ENCODE measurements at regions not wholly inside any gene's neighbourhood (a gene's known extent, or its start where the extent isn't known, plus 50 kb on each side); places are given as distances from the start of the nearest gene placed in this dataset.
A peak's percentile ranks its signal among the peaks of the same experiment; 100 is the strongest.

DNA sequence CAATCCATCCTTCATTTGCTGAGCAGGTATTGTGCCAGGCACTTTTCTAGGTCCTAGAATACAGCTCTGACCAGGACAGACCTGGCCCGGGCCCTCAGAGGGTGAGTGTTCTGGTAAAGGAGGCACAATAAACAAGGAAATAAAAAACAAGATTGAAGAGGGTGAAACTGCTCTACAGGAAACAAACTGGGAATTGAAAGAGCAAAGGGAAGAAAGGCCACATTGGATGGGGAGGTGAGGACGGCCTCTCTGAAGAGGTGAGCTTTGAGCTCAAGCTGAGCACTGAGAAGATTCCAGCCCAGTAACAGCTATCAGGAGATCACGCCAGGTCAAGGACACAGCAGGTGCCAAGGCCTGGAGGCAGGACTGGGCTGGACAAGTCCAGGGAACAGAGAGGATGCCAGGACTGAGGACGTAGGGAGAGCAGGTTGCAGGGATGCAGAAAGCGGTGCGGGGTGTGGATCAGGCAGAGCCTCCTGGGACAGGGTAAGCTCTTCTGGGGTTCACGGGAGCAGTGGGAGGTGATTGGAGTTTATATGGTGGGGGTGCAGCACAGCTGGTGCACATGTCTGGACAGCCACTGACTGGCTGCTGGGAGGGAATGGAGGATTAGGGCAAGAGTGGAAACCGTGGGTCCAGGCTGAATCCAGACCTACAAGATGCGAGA is 433.3 kb downstream of the PREX1 start (continued):
- TF ChIP-seq TCF12 (IDR thresholded peaks at IDR 0.05) (no peak), TCF12 (CRISPR knock-in tag; IDR thresholded peaks at IDR 0.05) (0 out of 2 replicates have a peak, but pooled peaks have one; percentile 62), ZFP91 (CRISPR knock-in tag; IDR thresholded peaks at IDR 0.05; ENCODE audit: borderline replicate concordance) (peak; percentile 44), HMGA1 (CRISPR knock-in tag; conservative IDR thresholded peaks at IDR 0.05) (no peak), ZNF710 (CRISPR knock-in tag; IDR thresholded peaks at IDR 0.05; ENCODE audit: borderline replicate concordance) (peak; percentile 91), JUNB (CRISPR knock-in tag; IDR thresholded peaks at IDR 0.05; ENCODE audit: borderline replicate concordance) (no peak), ZNF17 (CRISPR knock-in tag; IDR thresholded peaks at IDR 0.05) (no peak), MIER3 (CRISPR knock-in tag; IDR thresholded peaks at IDR 0.05; ENCODE audit: borderline replicate concordance) (peak; percentile 85; the same call in 1 of the 2 replicates), ZBTB33 (CRISPR knock-in tag; IDR thresholded peaks at IDR 0.05) (peak; percentile 34; the same call in 1 of the 2 replicates)
- TF ChIP-seq, protein P1, sequence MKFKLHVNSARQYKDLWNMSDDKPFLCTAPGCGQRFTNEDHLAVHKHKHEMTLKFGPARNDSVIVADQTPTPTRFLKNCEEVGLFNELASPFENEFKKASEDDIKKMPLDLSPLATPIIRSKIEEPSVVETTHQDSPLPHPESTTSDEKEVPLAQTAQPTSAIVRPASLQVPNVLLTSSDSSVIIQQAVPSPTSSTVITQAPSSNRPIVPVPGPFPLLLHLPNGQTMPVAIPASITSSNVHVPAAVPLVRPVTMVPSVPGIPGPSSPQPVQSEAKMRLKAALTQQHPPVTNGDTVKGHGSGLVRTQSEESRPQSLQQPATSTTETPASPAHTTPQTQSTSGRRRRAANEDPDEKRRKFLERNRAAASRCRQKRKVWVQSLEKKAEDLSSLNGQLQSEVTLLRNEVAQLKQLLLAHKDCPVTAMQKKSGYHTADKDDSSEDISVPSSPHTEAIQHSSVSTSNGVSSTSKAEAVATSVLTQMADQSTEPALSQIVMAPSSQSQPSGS (CRISPR knock-in tag; IDR thresholded peaks at IDR 0.05): peak; percentile 66
- TF ChIP-seq, protein P2, sequence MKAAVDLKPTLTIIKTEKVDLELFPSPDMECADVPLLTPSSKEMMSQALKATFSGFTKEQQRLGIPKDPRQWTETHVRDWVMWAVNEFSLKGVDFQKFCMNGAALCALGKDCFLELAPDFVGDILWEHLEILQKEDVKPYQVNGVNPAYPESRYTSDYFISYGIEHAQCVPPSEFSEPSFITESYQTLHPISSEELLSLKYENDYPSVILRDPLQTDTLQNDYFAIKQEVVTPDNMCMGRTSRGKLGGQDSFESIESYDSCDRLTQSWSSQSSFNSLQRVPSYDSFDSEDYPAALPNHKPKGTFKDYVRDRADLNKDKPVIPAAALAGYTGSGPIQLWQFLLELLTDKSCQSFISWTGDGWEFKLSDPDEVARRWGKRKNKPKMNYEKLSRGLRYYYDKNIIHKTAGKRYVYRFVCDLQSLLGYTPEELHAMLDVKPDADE (CRISPR knock-in tag; IDR thresholded peaks at IDR 0.05): no peak
- TF ChIP-seq, protein P3, sequence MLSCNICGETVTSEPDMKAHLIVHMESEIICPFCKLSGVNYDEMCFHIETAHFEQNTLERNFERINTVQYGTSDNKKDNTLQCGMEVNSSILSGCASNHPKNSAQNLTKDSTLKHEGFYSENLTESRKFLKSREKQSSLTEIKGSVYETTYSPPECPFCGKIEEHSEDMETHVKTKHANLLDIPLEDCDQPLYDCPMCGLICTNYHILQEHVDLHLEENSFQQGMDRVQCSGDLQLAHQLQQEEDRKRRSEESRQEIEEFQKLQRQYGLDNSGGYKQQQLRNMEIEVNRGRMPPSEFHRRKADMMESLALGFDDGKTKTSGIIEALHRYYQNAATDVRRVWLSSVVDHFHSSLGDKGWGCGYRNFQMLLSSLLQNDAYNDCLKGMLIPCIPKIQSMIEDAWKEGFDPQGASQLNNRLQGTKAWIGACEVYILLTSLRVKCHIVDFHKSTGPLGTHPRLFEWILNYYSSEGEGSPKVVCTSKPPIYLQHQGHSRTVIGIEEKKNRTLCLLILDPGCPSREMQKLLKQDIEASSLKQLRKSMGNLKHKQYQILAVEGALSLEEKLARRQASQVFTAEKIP (CRISPR knock-in tag; IDR thresholded peaks at IDR 0.05; ENCODE audit: borderline replicate concordance): no peak
- TF ChIP-seq, protein P4, sequence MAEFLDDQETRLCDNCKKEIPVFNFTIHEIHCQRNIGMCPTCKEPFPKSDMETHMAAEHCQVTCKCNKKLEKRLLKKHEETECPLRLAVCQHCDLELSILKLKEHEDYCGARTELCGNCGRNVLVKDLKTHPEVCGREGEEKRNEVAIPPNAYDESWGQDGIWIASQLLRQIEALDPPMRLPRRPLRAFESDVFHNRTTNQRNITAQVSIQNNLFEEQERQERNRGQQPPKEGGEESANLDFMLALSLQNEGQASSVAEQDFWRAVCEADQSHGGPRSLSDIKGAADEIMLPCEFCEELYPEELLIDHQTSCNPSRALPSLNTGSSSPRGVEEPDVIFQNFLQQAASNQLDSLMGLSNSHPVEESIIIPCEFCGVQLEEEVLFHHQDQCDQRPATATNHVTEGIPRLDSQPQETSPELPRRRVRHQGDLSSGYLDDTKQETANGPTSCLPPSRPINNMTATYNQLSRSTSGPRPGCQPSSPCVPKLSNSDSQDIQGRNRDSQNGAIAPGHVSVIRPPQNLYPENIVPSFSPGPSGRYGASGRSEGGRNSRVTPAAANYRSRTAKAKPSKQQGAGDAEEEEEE (CRISPR knock-in tag; IDR thresholded peaks at IDR 0.05; ENCODE audit: borderline replicate concordance): no peak
- TF ChIP-seq, protein P5, sequence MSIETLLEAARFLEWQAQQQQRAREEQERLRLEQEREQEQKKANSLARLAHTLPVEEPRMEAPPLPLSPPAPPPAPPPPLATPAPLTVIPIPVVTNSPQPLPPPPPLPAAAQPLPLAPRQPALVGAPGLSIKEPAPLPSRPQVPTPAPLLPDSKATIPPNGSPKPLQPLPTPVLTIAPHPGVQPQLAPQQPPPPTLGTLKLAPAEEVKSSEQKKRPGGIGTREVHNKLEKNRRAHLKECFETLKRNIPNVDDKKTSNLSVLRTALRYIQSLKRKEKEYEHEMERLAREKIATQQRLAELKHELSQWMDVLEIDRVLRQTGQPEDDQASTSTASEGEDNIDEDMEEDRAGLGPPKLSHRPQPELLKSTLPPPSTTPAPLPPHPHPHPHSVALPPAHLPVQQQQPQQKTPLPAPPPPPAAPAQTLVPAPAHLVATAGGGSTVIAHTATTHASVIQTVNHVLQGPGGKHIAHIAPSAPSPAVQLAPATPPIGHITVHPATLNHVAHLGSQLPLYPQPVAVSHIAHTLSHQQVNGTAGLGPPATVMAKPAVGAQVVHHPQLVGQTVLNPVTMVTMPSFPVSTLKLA (IDR thresholded peaks at IDR 0.05): no peak
